WTC11 (cell line): ENCODE measurements at regions not wholly inside any gene's neighbourhood (a gene's known extent, or its start where the extent isn't known, plus 50 kb on each side); places are given as distances from the start of the nearest gene placed in this dataset.

Experiments used
- ATAC-seq: fragments of 200-7000 bp; cut with Tn5 transposase; 2 replicates; pipeline ENCODE4 v1.10.0; 2021; ENCODE audit warnings: mild to moderate bottlenecking, moderate library complexity
- CTCF ChIA-PET: fragments of 300-600 bp; sonication (Branson Sonifier 250); formaldehyde crosslinking; loops from one replicate; lab custom pipeline; 2021; ENCODE audit warnings: antibody characterized with exemption; lab: Charles Lee
- POLR2A ChIA-PET: fragments of 350-600 bp; sonication (Branson Sonifier 250); formaldehyde crosslinking; loops from one replicate; lab custom pipeline; 2021; ENCODE audit warnings: antibody characterized with exemption; lab: Charles Lee
- DNase-seq: peaks from one replicate; pipeline ENCODE4 v3.0.0; 2021; ENCODE audit warnings: low spot score
- H3K27ac Mint-ChIP-seq: 2 replicates; pipeline ENCODE4 v1.8.0; 2021; ENCODE audit warnings: mixed read lengths
- H3K27me3 Mint-ChIP-seq: 2 replicates; pipeline ENCODE4 v1.8.0; 2021; ENCODE audit warnings: low read depth, mild to moderate bottlenecking, moderate library complexity, mixed read lengths
- H3K36me3 Mint-ChIP-seq: 2 replicates; pipeline ENCODE4 v1.8.0; 2021; ENCODE audit warnings: mixed read lengths
- H3K4me1 Mint-ChIP-seq: 2 replicates; pipeline ENCODE4 v1.8.0; 2022; ENCODE audit warnings: mixed read lengths
- H3K4me3 Mint-ChIP-seq: 2 replicates; pipeline ENCODE4 v1.8.0; 2021; ENCODE audit warnings: mild to moderate bottlenecking, moderate library complexity, mixed read lengths
- H3K9me3 Mint-ChIP-seq: 2 replicates; pipeline ENCODE4 v1.8.0; 2021; ENCODE audit warnings: mixed read lengths
- FOXK1 ChIP-seq: sonication (generic); formaldehyde crosslinking; IDR thresholded peaks from 2 replicates; pipeline ENCODE4 v1.8.0; 2022; ENCODE audit warnings: mild to moderate bottlenecking, moderate library complexity, missing genetic modification reagents
- FOXP1 ChIP-seq: sonication (generic); formaldehyde crosslinking; IDR thresholded peaks from 2 replicates; pipeline ENCODE4 v1.8.0; 2022; ENCODE audit warnings: missing genetic modification reagents, mild to moderate bottlenecking, moderate library complexity, borderline replicate concordance
- GTF2I ChIP-seq: fragments of 250-450 bp; sonication (Bioruptor Pico); conservative IDR thresholded peaks from 2 replicates; pipeline ENCODE4 v1.4.0; 2021; ENCODE audit warnings: mild to moderate bottlenecking
- NR1H2 ChIP-seq: sonication (generic); formaldehyde crosslinking; IDR thresholded peaks from 2 replicates; pipeline ENCODE4 v1.9.0; 2021; ENCODE audit warnings: mild to moderate bottlenecking, moderate library complexity, missing genetic modification reagents
- RELA ChIP-seq: sonication (generic); formaldehyde crosslinking; IDR thresholded peaks from 2 replicates; pipeline ENCODE4 v1.8.1; 2022; ENCODE audit warnings: missing genetic modification reagents, mild to moderate bottlenecking, borderline replicate concordance
- TEAD1 ChIP-seq: sonication (generic); formaldehyde crosslinking; IDR thresholded peaks from 2 replicates; pipeline ENCODE4 v1.8.0; 2022; ENCODE audit warnings: mild to moderate bottlenecking, missing genetic modification reagents
- ZNF219 ChIP-seq: sonication (generic); formaldehyde crosslinking; IDR thresholded peaks from 2 replicates; pipeline ENCODE4 v1.8.0; 2023; ENCODE audit warnings: missing genetic modification reagents, mild to moderate bottlenecking, borderline replicate concordance
- ZNF263 ChIP-seq: sonication (generic); formaldehyde crosslinking; IDR thresholded peaks from 2 replicates; pipeline ENCODE4 v1.8.1; 2022; ENCODE audit warnings: low read depth, mild to moderate bottlenecking, moderate library complexity, missing genetic modification reagents
- ZNF396 ChIP-seq: fragments of 250-450 bp; sonication (Bioruptor Pico); IDR thresholded peaks from 2 replicates; pipeline ENCODE4 v1.8.0; 2021; ENCODE audit warnings: mild to moderate bottlenecking, moderate library complexity, borderline replicate concordance
- TF ChIP-seq, protein P1 (sequence below): fragments of 250-450 bp; sonication (Bioruptor Pico); IDR thresholded peaks from 2 replicates; pipeline ENCODE4 v1.9.0; 2021; ENCODE audit warnings: moderate library complexity, mild to moderate bottlenecking, inconsistent platforms, borderline replicate concordance
- TF ChIP-seq, protein P2 (sequence below): sonication (generic); formaldehyde crosslinking; IDR thresholded peaks from 2 replicates; pipeline ENCODE4 v1.8.0; 2022; ENCODE audit warnings: missing genetic modification reagents
- TF ChIP-seq, protein P3 (sequence below): fragments of 250-450 bp; sonication (Bioruptor Pico); IDR thresholded peaks from 2 replicates; pipeline ENCODE4 v2.1.2; 2022; ENCODE audit warnings: mild to moderate bottlenecking, moderate library complexity
- TF ChIP-seq, protein P4 (sequence below): sonication (generic); formaldehyde crosslinking; IDR thresholded peaks from 2 replicates; pipeline ENCODE4 v1.8.0; 2022; ENCODE audit warnings: mild to moderate bottlenecking, missing genetic modification reagents
- TF ChIP-seq, protein P5 (sequence below): sonication (generic); formaldehyde crosslinking; IDR thresholded peaks from 2 replicates; pipeline ENCODE4 v1.8.1; 2023; ENCODE audit warnings: mild to moderate bottlenecking, missing genetic modification reagents, borderline replicate concordance
- TF ChIP-seq, protein P6 (sequence below): fragments of 250-450 bp; sonication (Bioruptor Pico); IDR thresholded peaks from 2 replicates; pipeline ENCODE4 v1.8.0; 2021; ENCODE audit warnings: mild to moderate bottlenecking
- TF ChIP-seq, protein P7 (sequence below): sonication (generic); formaldehyde crosslinking; IDR thresholded peaks from 2 replicates; pipeline ENCODE4 v1.8.1; 2023; ENCODE audit warnings: mild to moderate bottlenecking, missing genetic modification reagents, moderate library complexity
- TF ChIP-seq, protein P8 (sequence below): sonication (generic); formaldehyde crosslinking; IDR thresholded peaks from 2 replicates; pipeline ENCODE4 v1.8.0; 2023; ENCODE audit warnings: missing genetic modification reagents, mild to moderate bottlenecking, borderline replicate concordance
- TF ChIP-seq, protein P9 (sequence below): sonication (generic); formaldehyde crosslinking; IDR thresholded peaks from 2 replicates; pipeline ENCODE4 v1.8.1; 2023; ENCODE audit warnings: mild to moderate bottlenecking, missing genetic modification reagents

DNA sequence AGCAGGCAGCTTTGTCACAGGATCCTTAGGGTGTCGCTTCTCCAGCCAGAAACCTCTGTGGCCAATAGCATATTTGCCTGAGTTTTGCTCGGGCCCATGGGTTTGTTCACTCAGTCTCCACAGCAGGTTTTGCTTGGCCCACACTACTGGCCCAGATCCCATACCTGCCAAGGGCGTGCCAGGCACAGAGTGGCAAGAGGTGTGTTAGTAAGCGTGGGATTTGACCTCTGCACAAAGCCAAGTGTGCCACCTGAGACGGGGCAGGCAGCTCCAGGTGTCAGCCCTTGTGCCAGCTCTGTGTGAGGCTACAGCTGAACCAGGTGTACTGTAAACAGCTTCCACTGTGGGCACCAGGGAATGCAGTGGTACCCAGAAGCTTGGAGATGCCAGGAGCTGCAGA is 2003.0 kb downstream of the C4orf33 start:
- POLR2A ChIA-PET = interaction anchor here (0.6 kb wide), 1 partner anchor 128 kb away, joined by 4 read pairs; no protein-coding TSS in a partner anchor
- Mint-ChIP-seq H3K9me3 (peaks cover 30% of the 10 kb centered on the region), H3K4me3 (no peak overlapping the region), H3K27me3 (no peaks in the 10 kb centered on the region), H3K36me3 (peaks cover 22% of the 10 kb centered on the region), H3K27ac (no peak overlapping the region), H3K4me1 (no peaks in the 10 kb centered on the region)
- DNase-seq (no peak), ATAC-seq (no peak)
- TF ChIP-seq, protein P1, sequence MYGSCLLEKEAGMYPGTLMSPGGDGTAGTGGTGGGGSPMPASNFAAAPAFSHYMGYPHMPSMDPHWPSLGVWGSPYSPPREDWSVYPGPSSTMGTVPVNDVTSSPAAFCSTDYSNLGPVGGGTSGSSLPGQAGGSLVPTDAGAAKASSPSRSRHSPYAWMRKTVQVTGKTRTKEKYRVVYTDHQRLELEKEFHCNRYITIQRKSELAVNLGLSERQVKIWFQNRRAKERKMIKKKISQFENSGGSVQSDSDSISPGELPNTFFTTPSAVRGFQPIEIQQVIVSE = no peak
- TF ChIP-seq RELA (CRISPR knock-in tag) (no peak), TEAD1 (CRISPR knock-in tag) (no peak), ZNF263 (CRISPR knock-in tag) (no peak), ZNF219 (CRISPR knock-in tag) (no peak), FOXK1 (no peak), ZNF396 (CRISPR knock-in tag) (no peak), NR1H2 (CRISPR knock-in tag) (no peak), GTF2I (no peak), FOXP1 (CRISPR knock-in tag) (no peak)
- TF ChIP-seq, protein P2, sequence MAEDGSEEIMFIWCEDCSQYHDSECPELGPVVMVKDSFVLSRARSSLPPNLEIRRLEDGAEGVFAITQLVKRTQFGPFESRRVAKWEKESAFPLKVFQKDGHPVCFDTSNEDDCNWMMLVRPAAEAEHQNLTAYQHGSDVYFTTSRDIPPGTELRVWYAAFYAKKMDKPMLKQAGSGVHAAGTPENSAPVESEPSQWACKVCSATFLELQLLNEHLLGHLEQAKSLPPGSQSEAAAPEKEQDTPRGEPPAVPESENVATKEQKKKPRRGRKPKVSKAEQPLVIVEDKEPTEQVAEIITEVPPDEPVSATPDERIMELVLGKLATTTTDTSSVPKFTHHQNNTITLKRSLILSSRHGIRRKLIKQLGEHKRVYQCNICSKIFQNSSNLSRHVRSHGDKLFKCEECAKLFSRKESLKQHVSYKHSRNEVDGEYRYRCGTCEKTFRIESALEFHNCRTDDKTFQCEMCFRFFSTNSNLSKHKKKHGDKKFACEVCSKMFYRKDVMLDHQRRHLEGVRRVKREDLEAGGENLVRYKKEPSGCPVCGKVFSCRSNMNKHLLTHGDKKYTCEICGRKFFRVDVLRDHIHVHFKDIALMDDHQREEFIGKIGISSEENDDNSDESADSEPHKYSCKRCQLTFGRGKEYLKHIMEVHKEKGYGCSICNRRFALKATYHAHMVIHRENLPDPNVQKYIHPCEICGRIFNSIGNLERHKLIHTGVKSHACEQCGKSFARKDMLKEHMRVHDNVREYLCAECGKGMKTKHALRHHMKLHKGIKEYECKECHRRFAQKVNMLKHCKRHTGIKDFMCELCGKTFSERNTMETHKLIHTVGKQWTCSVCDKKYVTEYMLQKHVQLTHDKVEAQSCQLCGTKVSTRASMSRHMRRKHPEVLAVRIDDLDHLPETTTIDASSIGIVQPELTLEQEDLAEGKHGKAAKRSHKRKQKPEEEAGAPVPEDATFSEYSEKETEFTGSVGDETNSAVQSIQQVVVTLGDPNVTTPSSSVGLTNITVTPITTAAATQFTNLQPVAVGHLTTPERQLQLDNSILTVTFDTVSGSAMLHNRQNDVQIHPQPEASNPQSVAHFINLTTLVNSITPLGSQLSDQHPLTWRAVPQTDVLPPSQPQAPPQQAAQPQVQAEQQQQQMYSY = no peak
- TF ChIP-seq, protein P3, sequence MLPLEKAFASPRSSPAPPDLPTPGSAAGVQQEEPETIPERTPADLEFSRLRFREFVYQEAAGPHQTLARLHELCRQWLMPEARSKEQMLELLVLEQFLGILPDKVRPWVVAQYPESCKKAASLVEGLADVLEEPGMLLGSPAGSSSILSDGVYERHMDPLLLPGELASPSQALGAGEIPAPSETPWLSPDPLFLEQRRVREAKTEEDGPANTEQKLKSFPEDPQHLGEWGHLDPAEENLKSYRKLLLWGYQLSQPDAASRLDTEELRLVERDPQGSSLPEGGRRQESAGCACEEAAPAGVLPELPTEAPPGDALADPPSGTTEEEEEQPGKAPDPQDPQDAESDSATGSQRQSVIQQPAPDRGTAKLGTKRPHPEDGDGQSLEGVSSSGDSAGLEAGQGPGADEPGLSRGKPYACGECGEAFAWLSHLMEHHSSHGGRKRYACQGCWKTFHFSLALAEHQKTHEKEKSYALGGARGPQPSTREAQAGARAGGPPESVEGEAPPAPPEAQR (CRISPR knock-in tag) = no peak
- TF ChIP-seq, protein P4, sequence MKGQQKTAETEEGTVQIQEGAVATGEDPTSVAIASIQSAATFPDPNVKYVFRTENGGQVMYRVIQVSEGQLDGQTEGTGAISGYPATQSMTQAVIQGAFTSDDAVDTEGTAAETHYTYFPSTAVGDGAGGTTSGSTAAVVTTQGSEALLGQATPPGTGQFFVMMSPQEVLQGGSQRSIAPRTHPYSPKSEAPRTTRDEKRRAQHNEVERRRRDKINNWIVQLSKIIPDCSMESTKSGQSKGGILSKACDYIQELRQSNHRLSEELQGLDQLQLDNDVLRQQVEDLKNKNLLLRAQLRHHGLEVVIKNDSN (CRISPR knock-in tag) = no peak
- TF ChIP-seq, protein P5, sequence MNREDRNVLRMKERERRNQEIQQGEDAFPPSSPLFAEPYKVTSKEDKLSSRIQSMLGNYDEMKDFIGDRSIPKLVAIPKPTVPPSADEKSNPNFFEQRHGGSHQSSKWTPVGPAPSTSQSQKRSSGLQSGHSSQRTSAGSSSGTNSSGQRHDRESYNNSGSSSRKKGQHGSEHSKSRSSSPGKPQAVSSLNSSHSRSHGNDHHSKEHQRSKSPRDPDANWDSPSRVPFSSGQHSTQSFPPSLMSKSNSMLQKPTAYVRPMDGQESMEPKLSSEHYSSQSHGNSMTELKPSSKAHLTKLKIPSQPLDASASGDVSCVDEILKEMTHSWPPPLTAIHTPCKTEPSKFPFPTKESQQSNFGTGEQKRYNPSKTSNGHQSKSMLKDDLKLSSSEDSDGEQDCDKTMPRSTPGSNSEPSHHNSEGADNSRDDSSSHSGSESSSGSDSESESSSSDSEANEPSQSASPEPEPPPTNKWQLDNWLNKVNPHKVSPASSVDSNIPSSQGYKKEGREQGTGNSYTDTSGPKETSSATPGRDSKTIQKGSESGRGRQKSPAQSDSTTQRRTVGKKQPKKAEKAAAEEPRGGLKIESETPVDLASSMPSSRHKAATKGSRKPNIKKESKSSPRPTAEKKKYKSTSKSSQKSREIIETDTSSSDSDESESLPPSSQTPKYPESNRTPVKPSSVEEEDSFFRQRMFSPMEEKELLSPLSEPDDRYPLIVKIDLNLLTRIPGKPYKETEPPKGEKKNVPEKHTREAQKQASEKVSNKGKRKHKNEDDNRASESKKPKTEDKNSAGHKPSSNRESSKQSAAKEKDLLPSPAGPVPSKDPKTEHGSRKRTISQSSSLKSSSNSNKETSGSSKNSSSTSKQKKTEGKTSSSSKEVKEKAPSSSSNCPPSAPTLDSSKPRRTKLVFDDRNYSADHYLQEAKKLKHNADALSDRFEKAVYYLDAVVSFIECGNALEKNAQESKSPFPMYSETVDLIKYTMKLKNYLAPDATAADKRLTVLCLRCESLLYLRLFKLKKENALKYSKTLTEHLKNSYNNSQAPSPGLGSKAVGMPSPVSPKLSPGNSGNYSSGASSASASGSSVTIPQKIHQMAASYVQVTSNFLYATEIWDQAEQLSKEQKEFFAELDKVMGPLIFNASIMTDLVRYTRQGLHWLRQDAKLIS (CRISPR knock-in tag) = no peak
- TF ChIP-seq, protein P6, sequence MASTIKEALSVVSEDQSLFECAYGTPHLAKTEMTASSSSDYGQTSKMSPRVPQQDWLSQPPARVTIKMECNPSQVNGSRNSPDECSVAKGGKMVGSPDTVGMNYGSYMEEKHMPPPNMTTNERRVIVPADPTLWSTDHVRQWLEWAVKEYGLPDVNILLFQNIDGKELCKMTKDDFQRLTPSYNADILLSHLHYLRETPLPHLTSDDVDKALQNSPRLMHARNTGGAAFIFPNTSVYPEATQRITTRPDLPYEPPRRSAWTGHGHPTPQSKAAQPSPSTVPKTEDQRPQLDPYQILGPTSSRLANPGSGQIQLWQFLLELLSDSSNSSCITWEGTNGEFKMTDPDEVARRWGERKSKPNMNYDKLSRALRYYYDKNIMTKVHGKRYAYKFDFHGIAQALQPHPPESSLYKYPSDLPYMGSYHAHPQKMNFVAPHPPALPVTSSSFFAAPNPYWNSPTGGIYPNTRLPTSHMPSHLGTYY (CRISPR knock-in tag) = no peak
- TF ChIP-seq, protein P7, sequence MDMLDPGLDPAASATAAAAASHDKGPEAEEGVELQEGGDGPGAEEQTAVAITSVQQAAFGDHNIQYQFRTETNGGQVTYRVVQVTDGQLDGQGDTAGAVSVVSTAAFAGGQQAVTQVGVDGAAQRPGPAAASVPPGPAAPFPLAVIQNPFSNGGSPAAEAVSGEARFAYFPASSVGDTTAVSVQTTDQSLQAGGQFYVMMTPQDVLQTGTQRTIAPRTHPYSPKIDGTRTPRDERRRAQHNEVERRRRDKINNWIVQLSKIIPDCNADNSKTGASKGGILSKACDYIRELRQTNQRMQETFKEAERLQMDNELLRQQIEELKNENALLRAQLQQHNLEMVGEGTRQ (CRISPR knock-in tag) = no peak
- TF ChIP-seq, protein P8, sequence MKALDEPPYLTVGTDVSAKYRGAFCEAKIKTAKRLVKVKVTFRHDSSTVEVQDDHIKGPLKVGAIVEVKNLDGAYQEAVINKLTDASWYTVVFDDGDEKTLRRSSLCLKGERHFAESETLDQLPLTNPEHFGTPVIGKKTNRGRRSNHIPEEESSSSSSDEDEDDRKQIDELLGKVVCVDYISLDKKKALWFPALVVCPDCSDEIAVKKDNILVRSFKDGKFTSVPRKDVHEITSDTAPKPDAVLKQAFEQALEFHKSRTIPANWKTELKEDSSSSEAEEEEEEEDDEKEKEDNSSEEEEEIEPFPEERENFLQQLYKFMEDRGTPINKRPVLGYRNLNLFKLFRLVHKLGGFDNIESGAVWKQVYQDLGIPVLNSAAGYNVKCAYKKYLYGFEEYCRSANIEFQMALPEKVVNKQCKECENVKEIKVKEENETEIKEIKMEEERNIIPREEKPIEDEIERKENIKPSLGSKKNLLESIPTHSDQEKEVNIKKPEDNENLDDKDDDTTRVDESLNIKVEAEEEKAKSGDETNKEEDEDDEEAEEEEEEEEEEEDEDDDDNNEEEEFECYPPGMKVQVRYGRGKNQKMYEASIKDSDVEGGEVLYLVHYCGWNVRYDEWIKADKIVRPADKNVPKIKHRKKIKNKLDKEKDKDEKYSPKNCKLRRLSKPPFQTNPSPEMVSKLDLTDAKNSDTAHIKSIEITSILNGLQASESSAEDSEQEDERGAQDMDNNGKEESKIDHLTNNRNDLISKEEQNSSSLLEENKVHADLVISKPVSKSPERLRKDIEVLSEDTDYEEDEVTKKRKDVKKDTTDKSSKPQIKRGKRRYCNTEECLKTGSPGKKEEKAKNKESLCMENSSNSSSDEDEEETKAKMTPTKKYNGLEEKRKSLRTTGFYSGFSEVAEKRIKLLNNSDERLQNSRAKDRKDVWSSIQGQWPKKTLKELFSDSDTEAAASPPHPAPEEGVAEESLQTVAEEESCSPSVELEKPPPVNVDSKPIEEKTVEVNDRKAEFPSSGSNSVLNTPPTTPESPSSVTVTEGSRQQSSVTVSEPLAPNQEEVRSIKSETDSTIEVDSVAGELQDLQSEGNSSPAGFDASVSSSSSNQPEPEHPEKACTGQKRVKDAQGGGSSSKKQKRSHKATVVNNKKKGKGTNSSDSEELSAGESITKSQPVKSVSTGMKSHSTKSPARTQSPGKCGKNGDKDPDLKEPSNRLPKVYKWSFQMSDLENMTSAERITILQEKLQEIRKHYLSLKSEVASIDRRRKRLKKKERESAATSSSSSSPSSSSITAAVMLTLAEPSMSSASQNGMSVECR (CRISPR knock-in tag) = no peak
- TF ChIP-seq, protein P9, sequence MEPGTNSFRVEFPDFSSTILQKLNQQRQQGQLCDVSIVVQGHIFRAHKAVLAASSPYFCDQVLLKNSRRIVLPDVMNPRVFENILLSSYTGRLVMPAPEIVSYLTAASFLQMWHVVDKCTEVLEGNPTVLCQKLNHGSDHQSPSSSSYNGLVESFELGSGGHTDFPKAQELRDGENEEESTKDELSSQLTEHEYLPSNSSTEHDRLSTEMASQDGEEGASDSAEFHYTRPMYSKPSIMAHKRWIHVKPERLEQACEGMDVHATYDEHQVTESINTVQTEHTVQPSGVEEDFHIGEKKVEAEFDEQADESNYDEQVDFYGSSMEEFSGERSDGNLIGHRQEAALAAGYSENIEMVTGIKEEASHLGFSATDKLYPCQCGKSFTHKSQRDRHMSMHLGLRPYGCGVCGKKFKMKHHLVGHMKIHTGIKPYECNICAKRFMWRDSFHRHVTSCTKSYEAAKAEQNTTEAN = no peak
- CTCF ChIA-PET = no interaction called here
